ENCODE measurements at regions not wholly inside any gene's neighbourhood (a gene's known extent, or its start where the extent isn't known, plus 50 kb on each side); places are given as distances from the start of the nearest gene placed in this dataset.

- H3K4me1 Mint-ChIP-seq (ENCODE audit: low read depth): no peaks in the 10 kb centered on the region
- no peak for TF ChIP-seq CTCF (IDR thresholded peaks at IDR 0.05)
- DNase-seq: no peak
- peaks cover 14% of the 10 kb centered on the region for H3K9me3 Mint-ChIP-seq
- H3K27me3 Mint-ChIP-seq: no peaks in the 10 kb centered on the region
- H3K27ac Mint-ChIP-seq: no peak overlapping the region
- H3K36me3 Mint-ChIP-seq (ENCODE audit: low read depth): no peaks in the 10 kb centered on the region
- no peak overlapping the region for H3K4me3 Mint-ChIP-seq
- ChIA-PET CTCF (no interaction called here), POLR2A (no interaction called here)
- intact Hi-C loops (cut with micrococcal nuclease): no loop called here
- no peak for ATAC-seq
These were observed 976.9 kb upstream of the MBL2 start for GRCh38 chr10:53749439-53749838.

GRCh38 chr10:53748319-53748718 is 975.7 kb upstream of the MBL2 start:
- no peak for TF ChIP-seq CTCF (IDR thresholded peaks at IDR 0.05)
- CTCF ChIA-PET: no interaction called here
- DNase-seq: no peak
- intact Hi-C loops (cut with micrococcal nuclease): no loop called here
- Mint-ChIP-seq H3K4me3 (no peak overlapping the region), H3K27me3 (no peaks in the 10 kb centered on the region), H3K36me3 (ENCODE audit: low read depth) (no peaks in the 10 kb centered on the region), H3K27ac (no peak overlapping the region), H3K9me3 (peaks cover 18% of the 10 kb centered on the region), H3K4me1 (ENCODE audit: low read depth) (no peaks in the 10 kb centered on the region)
- no peak for ATAC-seq
- POLR2A ChIA-PET: no interaction called here

GRCh38 chr10:53744746-53745145 is 972.2 kb upstream of the MBL2 start:
- ATAC-seq (no peak), DNase-seq (no peak)
- CTCF ChIA-PET: no interaction called here
- H3K27me3 Mint-ChIP-seq: no peaks in the 10 kb centered on the region
- H3K9me3 Mint-ChIP-seq: peaks cover 19% of the 10 kb centered on the region
- no peaks in the 10 kb centered on the region for H3K4me1 Mint-ChIP-seq (ENCODE audit: low read depth)
- POLR2A ChIA-PET: no interaction called here
- intact Hi-C loops (cut with micrococcal nuclease): no loop called here
- no peaks in the 10 kb centered on the region for H3K36me3 Mint-ChIP-seq (ENCODE audit: low read depth)
- TF ChIP-seq CTCF (IDR thresholded peaks at IDR 0.05): no peak
- no peak overlapping the region for H3K4me3 Mint-ChIP-seq
- H3K27ac Mint-ChIP-seq: no peak overlapping the region

GRCh38 chr10:53744176-53744575 is 971.6 kb upstream of the MBL2 start:
- Mint-ChIP-seq H3K4me1 (ENCODE audit: low read depth) (no peaks in the 10 kb centered on the region), H3K27me3 (no peaks in the 10 kb centered on the region), H3K27ac (no peak overlapping the region), H3K9me3 (peaks cover 17% of the 10 kb centered on the region), H3K4me3 (no peak overlapping the region), H3K36me3 (ENCODE audit: low read depth) (no peaks in the 10 kb centered on the region)
- DNase-seq: no peak
- POLR2A ChIA-PET: no interaction called here
- CTCF ChIA-PET: no interaction called here
- intact Hi-C loops (cut with micrococcal nuclease): no loop called here
- no peak for TF ChIP-seq CTCF (IDR thresholded peaks at IDR 0.05)
- ATAC-seq: no peak

- CTCF ChIA-PET: no interaction called here
- no peak overlapping the region for H3K27ac Mint-ChIP-seq
These were observed 964.5 kb upstream of the MBL2 start for GRCh38 chr10:53737132-53737531.

More at GRCh38 chr10:53737132-53737531, 964.5 kb upstream of the MBL2 start:
- ATAC-seq (no peak), DNase-seq (no peak)
- no peak for TF ChIP-seq CTCF (IDR thresholded peaks at IDR 0.05)
- Mint-ChIP-seq H3K4me1 (ENCODE audit: low read depth) (no peaks in the 10 kb centered on the region), H3K4me3 (no peak overlapping the region), H3K27me3 (no peaks in the 10 kb centered on the region), H3K36me3 (ENCODE audit: low read depth) (no peaks in the 10 kb centered on the region), H3K9me3 (no peaks in the 10 kb centered on the region)
- intact Hi-C loops (cut with micrococcal nuclease): no loop called here
- POLR2A ChIA-PET: no interaction called here
